ENCODE measurements at regions not wholly inside any gene's neighbourhood (a gene's known extent, or its start where the extent isn't known, plus 50 kb on each side); places are given as distances from the start of the nearest gene placed in this dataset.

- Histone ChIP-seq H3K9ac (ENCODE audit: control insufficient read depth, extremely low read depth, insufficient read depth, low read length) (no peak overlapping the region), H3K4me3 (ENCODE audit: control insufficient read depth in 2 of 3, extremely low read depth in 1 of 3, insufficient read depth in 2 of 3, low read depth in 1 of 3, low read length in 3 of 3) (no peak overlapping the region), H3K36me3 (ENCODE audit: control insufficient read depth in 2 of 2, extremely low read depth in 1 of 2, insufficient read depth in 2 of 2, low read length in 2 of 2) (no peaks in the 10 kb centered on the region), H2AFZ (ENCODE audit: control insufficient read depth, low read length) (peak overlapping the region; percentile 37), H3K9me1 (ENCODE audit: control insufficient read depth, extremely low read depth, insufficient read depth, low read length) (no peaks in the 10 kb centered on the region), H4K20me1 (ENCODE audit: control insufficient read depth, extremely low read depth, insufficient read depth, low read length) (no peaks in the 10 kb centered on the region), H3K27me3 (ENCODE audit: control insufficient read depth, extremely low read depth, insufficient read depth, low read length) (no peaks in the 10 kb centered on the region), H3K9me3 (ENCODE audit: control insufficient read depth, low read depth, low read length) (no peaks in the 10 kb centered on the region), H3K4me2 (ENCODE audit: control insufficient read depth, extremely low read depth, insufficient read depth, low read depth, low read length) (no peak overlapping the region), H3K79me2 (ENCODE audit: control insufficient read depth, insufficient read depth, low read length) (no peaks in the 10 kb centered on the region), H3K4me1 (ENCODE audit: control insufficient read depth, extremely low read depth, insufficient read depth, low read length) (peaks cover 7% of the 10 kb centered on the region), H3K27ac (ENCODE audit: control insufficient read depth, insufficient read depth, low read length) (no peak overlapping the region)
- dilution Hi-C loops (cut with MboI; ENCODE audit: extremely low pct_ligation_motif_present, low sequenced_read_pairs), result no loop called here
- DNase-seq (ENCODE audit: low read depth, low spot score), result peak; percentile 23
- TF ChIP-seq CTCF (optimal IDR thresholded peaks at IDR 0.05 in 1 of 3, IDR thresholded peaks at IDR 0.05 in 1 of 3, conservative IDR thresholded peaks at IDR 0.05 in 1 of 3; ENCODE audit: extremely low read depth in 1 of 3, insufficient read depth in 2 of 3, low read length in 3 of 3) (no peak), EZH2 (IDR thresholded peaks at IDR 0.05; ENCODE audit: low read length) (no peak)
- peak; percentile 73 for FAIRE-seq
Measured at GRCh38 chr12:43158126-43158525, 393.9 kb downstream of the ADAMTS20 start.

GRCh38 chr12:43155376-43155775, 396.6 kb downstream of the ADAMTS20 start:
- dilution Hi-C loops (cut with MboI; ENCODE audit: extremely low pct_ligation_motif_present, low sequenced_read_pairs), result no loop called here
- FAIRE-seq, result peak; percentile 66

More at GRCh38 chr12:43155376-43155775, 396.6 kb downstream of the ADAMTS20 start:
- no peaks in the 10 kb centered on the region for H3K27me3 ChIP-seq (ENCODE audit: control insufficient read depth, extremely low read depth, insufficient read depth, low read length)
- no peak overlapping the region for H3K4me2 ChIP-seq (ENCODE audit: control insufficient read depth, extremely low read depth, insufficient read depth, low read depth, low read length)
- TF ChIP-seq EZH2 (IDR thresholded peaks at IDR 0.05; ENCODE audit: low read length) (no peak), CTCF (optimal IDR thresholded peaks at IDR 0.05 in 1 of 3, IDR thresholded peaks at IDR 0.05 in 1 of 3, conservative IDR thresholded peaks at IDR 0.05 in 1 of 3; ENCODE audit: extremely low read depth in 1 of 3, insufficient read depth in 2 of 3, low read length in 3 of 3) (no peak)
- H3K27ac ChIP-seq (ENCODE audit: control insufficient read depth, insufficient read depth, low read length), result no peak overlapping the region
- no peak overlapping the region for H3K4me3 ChIP-seq (ENCODE audit: control insufficient read depth in 2 of 3, extremely low read depth in 1 of 3, insufficient read depth in 2 of 3, low read depth in 1 of 3, low read length in 3 of 3)
- no peaks in the 10 kb centered on the region for H3K9me1 ChIP-seq (ENCODE audit: control insufficient read depth, extremely low read depth, insufficient read depth, low read length)
- DNase-seq (ENCODE audit: low read depth, low spot score), result no peak
- no peaks in the 10 kb centered on the region for H4K20me1 ChIP-seq (ENCODE audit: control insufficient read depth, extremely low read depth, insufficient read depth, low read length)
- H3K4me1 ChIP-seq (ENCODE audit: control insufficient read depth, extremely low read depth, insufficient read depth, low read length), result peaks cover 7% of the 10 kb centered on the region
- H3K36me3 ChIP-seq (ENCODE audit: control insufficient read depth in 2 of 2, extremely low read depth in 1 of 2, insufficient read depth in 2 of 2, low read length in 2 of 2), result no peaks in the 10 kb centered on the region
- no peak overlapping the region for H3K9ac ChIP-seq (ENCODE audit: control insufficient read depth, extremely low read depth, insufficient read depth, low read length)
- no peak overlapping the region for H2AFZ ChIP-seq (ENCODE audit: control insufficient read depth, low read length)
- no peaks in the 10 kb centered on the region for H3K79me2 ChIP-seq (ENCODE audit: control insufficient read depth, insufficient read depth, low read length)
- H3K9me3 ChIP-seq (ENCODE audit: control insufficient read depth, low read depth, low read length), result no peaks in the 10 kb centered on the region

All from keratinocyte (primary cell).